ENCODE measurements at regions not wholly inside any gene's neighbourhood (a gene's known extent, or its start where the extent isn't known, plus 50 kb on each side); places are given as distances from the start of the nearest gene placed in this dataset.
"Not testable (repeated sequence)": the region's sequence is repeated elsewhere in the genome, so short reads cannot be mapped to it uniquely, and the experiment has no call there.

DNA sequence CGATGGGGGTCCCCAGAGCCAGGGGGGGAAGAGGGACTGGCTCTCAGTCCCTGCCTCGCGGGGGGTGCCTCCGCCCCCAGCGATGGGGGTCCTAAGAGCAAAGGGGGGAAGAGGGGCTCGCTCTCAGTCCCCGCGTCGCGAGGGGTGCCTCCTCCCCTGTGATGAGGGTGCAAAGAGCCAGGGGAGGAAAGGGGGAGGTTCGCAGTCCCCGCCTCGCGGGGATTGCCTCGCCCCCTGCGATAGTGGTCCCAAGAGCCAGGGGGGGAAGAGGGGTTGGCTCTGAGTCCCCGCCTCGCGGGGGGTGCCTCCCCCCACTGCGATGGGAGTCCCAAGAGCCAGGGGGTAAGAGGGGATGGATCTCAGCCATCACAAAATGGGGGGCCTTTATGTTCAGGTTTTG, 168.5 kb downstream of the ATP6V0E2 start:
- H3K27me3 Mint-ChIP-seq: peaks cover 0 to 14% (median 2%) of the 10 kb centered on the region in 5 donors
- POLR2A ChIA-PET, H3K4me3 Mint-ChIP-seq, H3K36me3 Mint-ChIP-seq, DNase-seq, H3K27ac Mint-ChIP-seq, H3K9me3 Mint-ChIP-seq, H3K4me1 Mint-ChIP-seq, ATAC-seq: not testable (repeated sequence)

DNA sequence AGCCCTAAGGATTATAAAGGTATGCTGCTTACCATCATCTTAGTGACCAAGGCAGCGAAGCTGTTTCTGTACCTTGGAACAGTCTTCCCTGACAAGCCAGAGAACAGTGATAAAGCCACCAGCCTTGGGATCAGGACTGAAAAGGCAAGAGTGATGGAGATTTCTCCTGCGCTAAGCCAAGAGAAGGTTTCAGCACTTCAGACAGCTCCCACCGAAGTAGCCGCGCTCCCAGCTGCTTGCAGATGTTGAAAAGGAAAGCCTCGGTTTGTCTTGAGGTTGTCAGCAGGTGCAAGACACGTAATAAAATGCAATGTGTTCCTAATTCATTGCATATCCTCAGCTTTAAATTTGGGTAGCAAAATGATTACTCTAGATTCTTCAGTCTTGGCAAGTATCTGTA, 171.0 kb downstream of the ATP6V0E2 start:
- H3K9me3 Mint-ChIP-seq, POLR2A ChIA-PET, H3K27ac Mint-ChIP-seq, H3K36me3 Mint-ChIP-seq: not testable (repeated sequence)
- Mint-ChIP-seq H3K27me3 (peaks cover 2 to 21% (median 9%) of the 10 kb centered on the region in 5 donors), H3K4me3 (peak overlapping the region in 1 of 10 donors; percentile 26), H3K4me1 (peaks cover 9 to 14% (median 12%) of the 10 kb centered on the region in 4 donors)
- ATAC-seq (peak in 1 of 2 donors; percentile 57), DNase-seq (peak in 6 of 10 donors; percentile 14 to 54 (median 28))

DNA sequence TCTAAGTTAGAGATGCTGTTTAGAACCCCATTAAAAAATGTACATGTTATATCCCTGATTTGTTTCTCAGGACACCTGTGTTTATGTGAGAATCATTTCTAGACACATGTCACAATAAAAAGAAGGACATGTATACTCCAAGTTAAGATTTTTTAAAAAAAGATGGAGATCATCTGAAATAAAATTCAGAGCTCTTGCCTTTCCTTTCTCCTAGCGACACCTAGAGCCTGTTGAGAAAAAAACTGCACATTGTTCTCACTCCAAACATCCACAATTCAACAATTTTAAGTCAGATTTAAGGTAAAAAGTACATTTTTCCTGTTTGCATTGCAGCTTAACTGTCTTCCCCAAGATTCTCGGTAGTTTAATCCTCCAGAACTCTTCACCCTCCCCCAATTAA, 171.8 kb downstream of the ATP6V0E2 start:
- ATAC-seq, H3K9me3 Mint-ChIP-seq, POLR2A ChIA-PET, H3K36me3 Mint-ChIP-seq, H3K27ac Mint-ChIP-seq, DNase-seq, H3K4me3 Mint-ChIP-seq: not testable (repeated sequence)
- peaks cover 2 to 26% (median 9%) of the 10 kb centered on the region in 5 donors for H3K27me3 Mint-ChIP-seq
- peaks cover 9 to 19% (median 15%) of the 10 kb centered on the region in 4 donors for H3K4me1 Mint-ChIP-seq

DNA sequence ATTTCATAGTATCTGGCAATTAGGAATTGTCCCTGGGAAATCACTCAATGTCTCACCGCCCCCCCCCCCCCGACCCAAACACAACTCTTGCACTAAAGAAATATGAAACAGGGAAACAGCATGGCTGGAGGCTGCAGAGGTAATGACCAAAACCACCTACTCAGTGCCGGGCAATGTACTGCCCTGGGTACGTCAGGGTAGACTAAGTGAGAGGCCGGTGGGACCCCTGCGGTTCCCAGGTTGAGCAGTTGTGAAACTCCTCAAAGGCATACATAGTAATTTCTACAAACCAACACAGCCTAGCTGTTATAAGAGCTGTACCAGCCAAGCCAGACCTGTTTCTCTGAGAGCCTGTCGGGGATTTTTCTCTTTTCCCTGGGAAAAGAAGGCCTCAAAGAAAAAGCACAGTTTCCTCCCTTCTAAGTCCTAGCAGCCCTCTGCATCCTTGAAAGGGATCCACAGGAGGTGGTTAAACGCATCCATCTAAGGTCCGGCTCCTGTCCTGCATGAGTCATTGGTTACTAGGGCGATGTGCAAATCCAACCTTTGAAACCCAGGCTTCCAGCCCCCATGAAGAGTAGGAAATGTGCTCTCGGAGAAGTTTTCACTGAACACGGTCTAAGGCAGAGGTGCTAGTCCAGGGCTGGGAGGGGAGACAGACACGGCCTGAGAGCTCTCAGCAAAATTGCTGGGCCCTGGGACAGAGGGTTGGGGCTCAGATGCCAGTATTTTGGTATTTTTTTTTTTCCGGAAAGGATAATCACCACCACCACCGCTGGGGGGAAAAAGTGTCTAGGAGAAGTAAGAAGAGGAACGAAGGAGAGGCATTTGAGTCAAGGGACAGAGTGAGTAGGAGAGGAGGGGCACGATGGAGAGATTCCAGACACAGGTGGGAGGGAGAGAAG, 172.8 kb downstream of the ATP6V0E2 start:
- Mint-ChIP-seq H3K27me3 (peaks cover 2 to 26% (median 6%) of the 10 kb centered on the region in 5 donors), H3K4me1 (peaks cover 9 to 19% (median 15%) of the 10 kb centered on the region in 4 donors), H3K4me3 (peak overlapping the region in 9 of 10 donors; percentile 62 to 90 (median 77))
- POLR2A ChIA-PET, DNase-seq, ATAC-seq, H3K9me3 Mint-ChIP-seq, H3K27ac Mint-ChIP-seq, H3K36me3 Mint-ChIP-seq: not testable (repeated sequence)

DNA sequence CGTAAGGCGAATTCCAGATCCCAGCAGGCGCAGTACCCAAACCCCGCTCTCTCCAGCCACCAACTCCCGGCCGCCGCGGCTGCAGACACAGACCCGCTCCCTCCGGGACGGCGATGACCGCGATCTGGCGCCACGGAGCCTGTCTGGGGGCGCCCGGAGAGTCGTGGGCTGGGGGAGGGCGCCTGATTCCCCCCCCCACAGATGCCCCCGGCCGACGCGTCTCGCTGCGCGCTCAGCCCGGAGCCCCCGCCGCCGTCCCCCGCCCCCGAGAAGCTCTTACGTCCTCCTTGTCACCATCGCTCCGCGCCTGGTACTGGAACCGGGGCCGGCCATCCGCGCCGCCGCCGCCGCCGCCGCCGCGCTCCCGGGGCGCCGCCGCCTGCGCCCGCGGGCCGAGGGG, 173.6 kb downstream of the ATP6V0E2 start:
- ATAC-seq (peak in 1 of 2 donors; percentile 24), DNase-seq (peak in 2 of 10 donors; percentile 5 to 21)
- H3K27ac Mint-ChIP-seq, H3K9me3 Mint-ChIP-seq, H3K36me3 Mint-ChIP-seq: not testable (repeated sequence)
- POLR2A ChIA-PET: interaction anchor here (0.6 to 0.7 kb wide), 2 partner anchors 117 to 308 kb away, joined by 3 to 6 read pairs; no protein-coding TSS in a partner anchor
- peak overlapping the region; percentile 45 to 90 (median 75) for H3K4me3 Mint-ChIP-seq
- peaks cover 2 to 27% (median 6%) of the 10 kb centered on the region in 5 donors for H3K27me3 Mint-ChIP-seq
- H3K4me1 Mint-ChIP-seq: peaks cover 9 to 22% (median 15%) of the 10 kb centered on the region in 4 donors

DNA sequence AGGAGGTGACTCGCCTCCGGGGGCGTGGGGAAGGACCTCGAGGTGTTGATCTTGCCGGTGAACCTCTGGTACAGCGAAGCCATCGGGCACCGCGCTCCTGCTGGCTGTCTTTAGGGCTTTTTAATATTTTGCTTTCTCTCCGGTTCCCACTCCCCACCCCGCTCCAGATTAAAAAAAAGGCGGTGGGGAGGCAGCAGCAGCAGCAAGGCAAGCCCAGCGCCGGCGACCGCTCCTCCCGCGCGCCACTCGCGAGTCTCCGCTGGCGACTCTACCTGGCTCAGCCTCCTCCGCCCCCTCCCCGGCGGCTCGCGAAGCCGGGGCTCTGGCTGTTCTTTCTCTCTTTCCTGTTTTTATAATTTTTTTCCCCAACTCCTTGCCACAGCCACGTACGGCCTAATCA, 174.0 kb downstream of the ATP6V0E2 start:
- H3K9me3 Mint-ChIP-seq, H3K36me3 Mint-ChIP-seq: not testable (repeated sequence)
- Mint-ChIP-seq H3K27ac (peak overlapping the region in 1 of 10 donors; percentile 33), H3K27me3 (peaks cover 2 to 29% (median 6%) of the 10 kb centered on the region in 5 donors), H3K4me3 (peak overlapping the region; percentile 72 to 90 (median 82)), H3K4me1 (peaks cover 9 to 22% (median 15%) of the 10 kb centered on the region in 4 donors)
- POLR2A ChIA-PET: interaction anchor here (0.6 to 0.7 kb wide), 2 partner anchors 117 to 308 kb away, joined by 3 to 6 read pairs; no protein-coding TSS in a partner anchor
- peak in 2 of 10 donors; percentile 9 to 36 for DNase-seq
- peak; percentile 13 to 46 for ATAC-seq

DNA sequence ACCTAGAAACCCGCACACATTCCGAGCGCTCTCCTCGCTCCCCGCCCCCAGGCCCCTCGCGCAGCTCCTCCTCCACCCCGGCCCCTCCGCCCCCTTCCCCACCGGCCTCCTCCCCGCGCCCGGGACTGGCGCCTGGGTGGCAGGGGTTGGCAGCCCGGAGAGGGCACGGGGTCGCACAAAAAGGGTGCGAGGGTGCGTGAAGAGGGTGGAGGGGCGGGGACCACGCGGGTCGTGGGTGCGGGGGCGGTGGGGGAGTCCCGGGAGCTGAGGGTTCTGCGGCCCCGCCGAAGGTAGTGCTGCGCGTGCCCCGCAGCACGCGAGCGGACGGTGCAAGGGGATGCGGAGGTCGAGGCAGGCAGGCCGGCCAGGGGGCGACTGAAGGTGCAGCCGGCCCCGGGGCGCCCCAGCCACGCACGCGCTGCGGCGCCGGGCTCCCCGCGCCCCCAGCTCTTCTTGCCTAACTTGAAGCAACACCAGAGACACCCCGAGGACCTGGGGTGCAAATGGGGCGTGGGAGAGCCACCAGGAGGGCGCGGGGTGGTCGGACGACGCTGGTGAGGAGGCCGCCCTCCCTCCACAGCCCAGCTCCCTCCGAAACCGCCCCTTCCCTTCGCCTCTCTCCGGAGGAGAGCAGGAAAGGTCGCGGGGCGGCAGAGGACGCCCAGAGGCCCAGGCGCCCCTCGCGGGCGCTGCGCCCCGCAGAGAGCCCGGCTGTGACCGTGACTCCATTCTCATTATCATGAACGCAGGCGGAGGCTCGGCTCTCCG, 174.7 kb downstream of the ATP6V0E2 start:
- DNase-seq (peak in 1 of 10 donors; percentile 23), ATAC-seq (peak; percentile 28 to 50)
- POLR2A ChIA-PET, H3K9me3 Mint-ChIP-seq, H3K36me3 Mint-ChIP-seq: not testable (repeated sequence)
- Mint-ChIP-seq H3K27ac (peak overlapping the region in 1 of 10 donors; percentile 62), H3K4me3 (peak overlapping the region in 8 of 10 donors; percentile 76 to 90 (median 84)), H3K4me1 (peaks cover 9 to 22% (median 15%) of the 10 kb centered on the region in 4 donors), H3K27me3 (peaks cover 2 to 29% (median 6%) of the 10 kb centered on the region in 5 donors)

DNA sequence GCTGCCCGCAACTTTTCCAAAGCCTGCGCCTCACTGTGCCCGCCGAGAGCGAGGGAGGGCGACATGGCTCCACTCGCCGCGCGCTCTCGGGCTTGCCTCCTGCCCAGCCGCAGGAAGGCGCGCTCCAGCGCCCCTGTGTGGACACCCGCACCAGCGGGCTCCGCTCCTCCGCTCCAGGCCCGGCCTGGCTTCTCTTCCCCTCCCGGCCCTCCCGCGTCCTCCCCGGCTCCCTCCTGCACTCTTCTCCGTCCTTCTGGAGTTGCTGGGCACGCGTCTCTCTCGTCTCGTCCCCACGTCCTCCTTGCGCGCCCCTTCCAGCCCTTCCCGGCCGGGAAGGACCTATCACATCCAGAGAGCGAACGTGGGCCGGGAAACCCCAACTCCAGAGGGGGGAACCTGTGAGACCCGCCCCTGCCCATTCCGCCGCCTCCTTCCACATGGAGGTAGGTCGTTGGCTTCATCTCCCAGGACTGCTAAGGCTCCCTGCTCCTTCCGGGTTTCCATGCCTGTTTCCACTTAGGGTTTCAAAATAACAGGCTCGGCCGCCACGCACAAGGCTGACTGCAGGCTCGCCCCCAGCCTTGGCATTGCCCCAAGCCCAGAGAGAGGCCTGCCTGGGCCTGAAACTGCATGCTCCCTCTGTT, 175.4 kb downstream of the ATP6V0E2 start:
- H3K36me3 Mint-ChIP-seq, H3K9me3 Mint-ChIP-seq, DNase-seq, POLR2A ChIA-PET: not testable (repeated sequence)
- Mint-ChIP-seq H3K27me3 (peaks cover 0 to 25% (median 6%) of the 10 kb centered on the region in 5 donors), H3K27ac (peak overlapping the region in 6 of 10 donors; percentile 28 to 80 (median 68)), H3K4me3 (peak overlapping the region; percentile 58 to 91 (median 77)), H3K4me1 (peaks cover 9 to 22% (median 15%) of the 10 kb centered on the region in 4 donors)
- peak; percentile 60 to 72 for ATAC-seq

DNA sequence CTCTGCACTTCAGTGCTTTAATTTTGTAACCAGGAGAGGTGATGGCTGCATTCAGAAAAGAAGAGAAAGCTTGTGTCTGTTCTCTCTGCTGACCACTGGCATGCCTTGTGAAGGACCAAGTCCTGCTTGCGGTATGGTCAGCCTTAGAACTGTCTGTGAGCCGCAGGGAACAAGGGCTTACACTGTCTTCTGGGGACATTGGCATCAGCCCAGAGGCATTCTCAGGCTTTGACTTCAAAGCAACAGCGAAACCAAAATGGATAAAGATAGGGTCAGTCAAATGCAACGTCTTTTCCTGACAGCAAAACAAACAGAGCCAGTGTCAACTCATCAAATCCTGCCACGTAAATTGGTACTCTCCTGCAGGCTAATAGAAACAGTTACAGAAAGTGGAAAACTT, 179.6 kb downstream of the ATP6V0E2 start:
- ATAC-seq, H3K9me3 Mint-ChIP-seq, POLR2A ChIA-PET, H3K36me3 Mint-ChIP-seq, DNase-seq, H3K4me3 Mint-ChIP-seq, H3K27ac Mint-ChIP-seq: not testable (repeated sequence)
- Mint-ChIP-seq H3K27me3 (peaks cover 0 to 18% (median 8%) of the 10 kb centered on the region in 5 donors), H3K4me1 (peaks cover 8 to 16% (median 10%) of the 10 kb centered on the region in 4 donors)

DNA sequence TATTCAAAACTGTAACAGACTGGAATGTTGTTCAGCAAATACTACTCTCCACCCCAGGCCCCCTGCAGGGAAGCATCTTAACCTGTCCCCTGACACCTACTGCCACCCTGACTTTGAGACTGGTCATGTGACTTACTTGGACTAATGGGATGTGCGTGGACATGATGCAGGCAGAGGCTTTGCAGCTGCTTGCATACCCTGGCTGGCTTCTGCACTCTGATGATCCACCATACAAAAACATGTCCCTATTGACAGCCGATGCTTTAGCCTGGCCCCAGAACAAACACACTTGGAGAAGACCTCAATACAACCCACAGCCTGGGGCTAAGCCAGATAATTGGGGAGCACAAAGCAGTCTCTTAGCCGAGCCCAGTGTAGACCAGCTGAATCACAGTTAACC, 180.5 kb downstream of the ATP6V0E2 start:
- H3K4me3 Mint-ChIP-seq, DNase-seq, H3K9me3 Mint-ChIP-seq, H3K36me3 Mint-ChIP-seq, H3K27ac Mint-ChIP-seq, POLR2A ChIA-PET, ATAC-seq: not testable (repeated sequence)
- Mint-ChIP-seq H3K4me1 (peaks cover 5 to 13% (median 8%) of the 10 kb centered on the region in 4 donors), H3K27me3 (peaks cover 0 to 16% (median 6%) of the 10 kb centered on the region in 5 donors)

DNA sequence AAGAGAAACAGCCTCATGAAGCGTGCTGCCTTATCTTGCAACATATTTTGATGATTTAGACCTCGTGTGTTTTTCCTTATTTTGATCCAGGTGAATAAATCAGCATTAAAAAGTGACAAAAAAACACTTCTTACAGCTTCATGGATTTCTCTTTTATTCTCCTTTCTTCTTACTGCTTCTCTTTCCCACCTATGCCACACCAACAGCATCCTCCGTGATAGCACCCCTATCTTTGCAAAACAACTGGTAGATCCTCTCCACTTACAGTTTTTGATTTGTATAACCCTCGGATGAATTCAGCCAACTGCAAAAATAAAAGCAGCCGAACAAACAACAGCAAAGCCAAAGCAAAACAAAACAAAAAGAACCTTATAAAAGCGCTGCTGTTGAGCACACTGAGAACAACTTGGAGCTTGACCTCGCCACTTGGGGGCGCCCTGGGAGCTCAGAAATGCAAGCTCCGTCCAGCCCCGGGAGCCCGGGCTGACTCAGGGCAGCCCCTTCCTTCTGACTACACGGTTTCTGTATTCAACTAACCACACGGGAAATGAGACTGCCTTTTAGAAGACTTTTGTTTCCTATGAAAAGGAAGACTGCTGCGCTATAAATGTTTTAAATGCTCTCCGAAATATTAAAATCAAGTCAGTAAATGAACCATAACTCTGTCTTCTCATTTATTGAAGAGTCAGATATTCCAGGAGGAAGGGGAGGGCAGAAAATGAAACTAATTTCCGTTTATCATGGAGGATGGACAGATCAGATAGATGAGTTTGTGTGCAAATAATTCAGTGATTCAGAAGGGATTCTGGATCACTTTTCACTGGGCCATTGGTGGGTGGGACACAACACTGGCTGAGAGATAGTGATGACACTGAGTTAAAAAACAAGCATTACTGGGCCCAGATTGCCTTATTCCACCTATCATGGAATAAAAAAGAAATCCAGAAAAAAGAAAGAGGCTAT, 186.8 kb downstream of the ATP6V0E2 start:
- H3K4me1 Mint-ChIP-seq, H3K27ac Mint-ChIP-seq, H3K9me3 Mint-ChIP-seq, H3K4me3 Mint-ChIP-seq, H3K27me3 Mint-ChIP-seq, POLR2A ChIA-PET, H3K36me3 Mint-ChIP-seq: not testable (repeated sequence)
- ATAC-seq (peak; percentile 100), DNase-seq (peak; percentile 65 to 91 (median 80))
